ENCODE measurements at regions not wholly inside any gene's neighbourhood (a gene's known extent, or its start where the extent isn't known, plus 50 kb on each side); places are given as distances from the start of the nearest gene placed in this dataset.

GRCh38 chr14:94923786-94924185, 153.9 kb upstream of the GSC start:
- TF ChIP-seq CTCF (IDR thresholded peaks at IDR 0.05; ENCODE audit: unreplicated experiment) = no peak
- H3K27ac Mint-ChIP-seq (ENCODE audit: unreplicated experiment) = no peak overlapping the region
- no peak overlapping the region for H3K4me3 Mint-ChIP-seq (ENCODE audit: unreplicated experiment)
- no peak for DNase-seq (ENCODE audit: low spot score)
- no peaks in the 10 kb centered on the region for H3K9me3 Mint-ChIP-seq (ENCODE audit: unreplicated experiment)
- no peaks in the 10 kb centered on the region for H3K4me1 Mint-ChIP-seq (ENCODE audit: unreplicated experiment)
- H3K36me3 Mint-ChIP-seq (ENCODE audit: low read depth, unreplicated experiment) = no peaks in the 10 kb centered on the region
- H3K27me3 Mint-ChIP-seq (ENCODE audit: unreplicated experiment) = peaks cover 7% of the 10 kb centered on the region

GRCh38 chr14:94922595-94923239, 152.8 kb upstream of the GSC start:
- no peak for DNase-seq (ENCODE audit: low spot score)
- peaks cover 7% of the 10 kb centered on the region for H3K27me3 Mint-ChIP-seq (ENCODE audit: unreplicated experiment)
- H3K9me3 Mint-ChIP-seq (ENCODE audit: unreplicated experiment) = no peaks in the 10 kb centered on the region
- no peaks in the 10 kb centered on the region for H3K4me1 Mint-ChIP-seq (ENCODE audit: unreplicated experiment)
- no peak overlapping the region for H3K27ac Mint-ChIP-seq (ENCODE audit: unreplicated experiment)
- no peaks in the 10 kb centered on the region for H3K36me3 Mint-ChIP-seq (ENCODE audit: low read depth, unreplicated experiment)
- no peak overlapping the region for H3K4me3 Mint-ChIP-seq (ENCODE audit: unreplicated experiment)
- no peak for TF ChIP-seq CTCF (IDR thresholded peaks at IDR 0.05; ENCODE audit: unreplicated experiment)

GRCh38 chr14:94921882-94922585, 152.1 kb upstream of the GSC start:
- Mint-ChIP-seq H3K9me3 (ENCODE audit: unreplicated experiment) (no peaks in the 10 kb centered on the region), H3K36me3 (ENCODE audit: low read depth, unreplicated experiment) (no peaks in the 10 kb centered on the region), H3K4me3 (ENCODE audit: unreplicated experiment) (no peak overlapping the region), H3K27ac (ENCODE audit: unreplicated experiment) (no peak overlapping the region), H3K27me3 (ENCODE audit: unreplicated experiment) (peaks cover 7% of the 10 kb centered on the region), H3K4me1 (ENCODE audit: unreplicated experiment) (no peaks in the 10 kb centered on the region)
- no peak for TF ChIP-seq CTCF (IDR thresholded peaks at IDR 0.05; ENCODE audit: unreplicated experiment)
- DNase-seq (ENCODE audit: low spot score) = no peak

- H3K9me3 Mint-ChIP-seq (ENCODE audit: unreplicated experiment) = no peaks in the 10 kb centered on the region
- H3K4me1 Mint-ChIP-seq (ENCODE audit: unreplicated experiment) = no peaks in the 10 kb centered on the region
- H3K27me3 Mint-ChIP-seq (ENCODE audit: unreplicated experiment) = peaks cover 7% of the 10 kb centered on the region
- no peaks in the 10 kb centered on the region for H3K36me3 Mint-ChIP-seq (ENCODE audit: low read depth, unreplicated experiment)
- H3K4me3 Mint-ChIP-seq (ENCODE audit: unreplicated experiment) = no peak overlapping the region
- H3K27ac Mint-ChIP-seq (ENCODE audit: unreplicated experiment) = no peak overlapping the region
- no peak for TF ChIP-seq CTCF (IDR thresholded peaks at IDR 0.05; ENCODE audit: unreplicated experiment)
- DNase-seq (ENCODE audit: low spot score) = no peak
Observed at GRCh38 chr14:94921456-94921855, 151.5 kb upstream of the GSC start.

- H3K27me3 Mint-ChIP-seq (ENCODE audit: unreplicated experiment) = peaks cover 9% of the 10 kb centered on the region
- no peaks in the 10 kb centered on the region for H3K9me3 Mint-ChIP-seq (ENCODE audit: unreplicated experiment)
- H3K4me3 Mint-ChIP-seq (ENCODE audit: unreplicated experiment) = no peak overlapping the region
- H3K4me1 Mint-ChIP-seq (ENCODE audit: unreplicated experiment) = no peaks in the 10 kb centered on the region
- no peaks in the 10 kb centered on the region for H3K36me3 Mint-ChIP-seq (ENCODE audit: low read depth, unreplicated experiment)
- peak overlapping the region; percentile 20 for H3K27ac Mint-ChIP-seq (ENCODE audit: unreplicated experiment)
- TF ChIP-seq CTCF (IDR thresholded peaks at IDR 0.05; ENCODE audit: unreplicated experiment) = no peak
- DNase-seq (ENCODE audit: low spot score) = no peak
Observed at GRCh38 chr14:94919896-94920295, 150.0 kb upstream of the GSC start.
